Middle frontal gyrus (tissue), 1 donor: ENCODE measurements at regions not wholly inside any gene's neighbourhood (a gene's known extent, or its start where the extent isn't known, plus 50 kb on each side); places are given as distances from the start of the nearest gene placed in this dataset.

ENCODE experiments used
- DNase-seq: peaks from one replicate; pipeline ENCODE4 v3.0.0-alpha.2; 2015; ENCODE audit warnings: low spot score; ENCODE audit errors: extremely low spot score

GRCh38 chr4:36794716-36795115, 449.8 kb upstream of the NWD2 start:
- no peak for DNase-seq

- DNase-seq = no peak
Measured at GRCh38 chr4:36812149-36812548, 432.4 kb upstream of the NWD2 start.

- DNase-seq = no peak
Measured at GRCh38 chr4:36815536-36815935, 429.0 kb upstream of the NWD2 start.

GRCh38 chr4:36823199-36823967, 421.2 kb upstream of the NWD2 start:
- DNase-seq = no peak

GRCh38 chr4:36824682-36825081, 419.9 kb upstream of the NWD2 start:
- DNase-seq = no peak

- DNase-seq = no peak
Measured at GRCh38 chr4:36835246-36835645, 409.3 kb upstream of the NWD2 start.

GRCh38 chr4:36841583-36842326, 402.8 kb upstream of the NWD2 start:
- no peak for DNase-seq

GRCh38 chr4:36844448-36844847, 400.1 kb upstream of the NWD2 start:
- DNase-seq = no peak

- DNase-seq = no peak
Measured at GRCh38 chr4:36852856-36853255, 391.7 kb upstream of the NWD2 start.

GRCh38 chr4:36854554-36854953, 390.0 kb upstream of the NWD2 start:
- DNase-seq = no peak

- DNase-seq = no peak
Measured at GRCh38 chr4:36863601-36864000, 380.9 kb upstream of the NWD2 start.

- DNase-seq = no peak
Measured at GRCh38 chr4:36870121-36870520, 374.4 kb upstream of the NWD2 start.

- DNase-seq = no peak
Measured at GRCh38 chr4:36872679-36873078, 371.9 kb upstream of the NWD2 start.

GRCh38 chr4:36884151-36884550, 360.4 kb upstream of the NWD2 start:
- DNase-seq = no peak

- no peak for DNase-seq
Measured at GRCh38 chr4:36891971-36892370, 352.6 kb upstream of the NWD2 start.

GRCh38 chr4:36900446-36900987, 344.0 kb upstream of the NWD2 start:
- no peak for DNase-seq

GRCh38 chr4:36904823-36905222, 339.7 kb upstream of the NWD2 start:
- no peak for DNase-seq

- DNase-seq = no peak
Measured at GRCh38 chr4:36914106-36914505, 330.4 kb upstream of the NWD2 start.

GRCh38 chr4:36915717-36916116, 328.8 kb upstream of the NWD2 start:
- no peak for DNase-seq

- DNase-seq = no peak
Measured at GRCh38 chr4:36917413-36917812, 327.1 kb upstream of the NWD2 start.

- DNase-seq = no peak
Measured at GRCh38 chr4:36919721-36920120, 324.8 kb upstream of the NWD2 start.

- DNase-seq = no peak
Measured at GRCh38 chr4:36921476-36922216, 322.9 kb upstream of the NWD2 start.
